Nephron (organoid): ENCODE measurements at regions not wholly inside any gene's neighbourhood (a gene's known extent, or its start where the extent isn't known, plus 50 kb on each side); places are given as distances from the start of the nearest gene placed in this dataset.
"Not testable (repeated sequence)": the region's sequence is repeated elsewhere in the genome, so short reads cannot be mapped to it uniquely, and the experiment has no call there.

Experiments used
- H3K27ac Mint-ChIP-seq, 3 experiments: 2 replicates each; pipeline ENCODE4 v1.8.0; 2020; ENCODE audit warnings: mixed read lengths in 3 of 3, mild to moderate bottlenecking in 2 of 3, moderate library complexity in 1 of 3
- H3K27me3 Mint-ChIP-seq: 2 replicates; pipeline ENCODE4 v1.8.0; 2021; ENCODE audit warnings: low read depth, mild to moderate bottlenecking, moderate library complexity, mixed read lengths
- H3K36me3 Mint-ChIP-seq: 2 replicates; pipeline ENCODE4 v1.8.0; 2020; ENCODE audit warnings: low read depth, mixed read lengths
- H3K4me1 Mint-ChIP-seq: 2 replicates; pipeline ENCODE4 v1.8.0; 2020; ENCODE audit warnings: mixed read lengths
- H3K4me3 Mint-ChIP-seq, 3 experiments: 2 replicates each; pipeline ENCODE4 v1.8.0; 2020; ENCODE audit warnings: mild to moderate bottlenecking in 3 of 3, mixed read lengths in 3 of 3, moderate library complexity in 2 of 3
- H3K9me3 Mint-ChIP-seq: 2 replicates; pipeline ENCODE4 v1.8.0; 2020; ENCODE audit warnings: mixed read lengths
- TF ChIP-seq, protein P1 (sequence below), 3 experiments: fragments of 200-600 bp; sonication (generic); IDR thresholded peaks; one replicate each; pipeline ENCODE4 v1.5.0; 2021; ENCODE audit warnings: antibody characterized with exemption in 3 of 3; ENCODE audit not compliant: unreplicated experiment in 3 of 3

DNA sequence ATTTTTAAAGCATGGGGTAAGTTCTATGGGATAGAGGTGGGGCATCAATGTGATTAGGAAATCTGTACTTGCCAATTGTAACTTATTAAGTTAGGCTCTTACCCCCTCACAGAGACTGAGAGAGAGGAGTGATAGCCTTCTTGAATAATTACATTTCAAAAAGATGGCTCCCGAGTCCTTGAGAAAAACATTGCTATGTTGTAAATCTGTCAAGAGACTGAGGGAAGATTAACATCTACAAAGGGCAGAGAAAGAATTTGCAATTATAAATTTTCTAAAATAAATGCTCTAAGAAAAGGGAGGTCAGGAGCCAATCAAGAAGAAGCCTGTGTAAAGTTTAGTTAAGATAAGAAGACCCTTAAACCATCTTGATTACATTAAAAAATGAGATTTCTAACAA, 1570.8 kb downstream of the OLFM4 start:
- Mint-ChIP-seq H3K27me3 (no peaks in the 10 kb centered on the region), H3K36me3 (peaks cover 5% of the 10 kb centered on the region), H3K27ac (peak overlapping the region in 1 of 3 experiments; percentile 10), H3K9me3 (peaks cover 14% of the 10 kb centered on the region), H3K4me1 (no peaks in the 10 kb centered on the region), H3K4me3 (no peak overlapping the region)
- TF ChIP-seq, protein P1, sequence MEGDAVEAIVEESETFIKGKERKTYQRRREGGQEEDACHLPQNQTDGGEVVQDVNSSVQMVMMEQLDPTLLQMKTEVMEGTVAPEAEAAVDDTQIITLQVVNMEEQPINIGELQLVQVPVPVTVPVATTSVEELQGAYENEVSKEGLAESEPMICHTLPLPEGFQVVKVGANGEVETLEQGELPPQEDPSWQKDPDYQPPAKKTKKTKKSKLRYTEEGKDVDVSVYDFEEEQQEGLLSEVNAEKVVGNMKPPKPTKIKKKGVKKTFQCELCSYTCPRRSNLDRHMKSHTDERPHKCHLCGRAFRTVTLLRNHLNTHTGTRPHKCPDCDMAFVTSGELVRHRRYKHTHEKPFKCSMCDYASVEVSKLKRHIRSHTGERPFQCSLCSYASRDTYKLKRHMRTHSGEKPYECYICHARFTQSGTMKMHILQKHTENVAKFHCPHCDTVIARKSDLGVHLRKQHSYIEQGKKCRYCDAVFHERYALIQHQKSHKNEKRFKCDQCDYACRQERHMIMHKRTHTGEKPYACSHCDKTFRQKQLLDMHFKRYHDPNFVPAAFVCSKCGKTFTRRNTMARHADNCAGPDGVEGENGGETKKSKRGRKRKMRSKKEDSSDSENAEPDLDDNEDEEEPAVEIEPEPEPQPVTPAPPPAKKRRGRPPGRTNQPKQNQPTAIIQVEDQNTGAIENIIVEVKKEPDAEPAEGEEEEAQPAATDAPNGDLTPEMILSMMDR (IDR thresholded peaks at IDR 0.05; ENCODE audit: unreplicated experiment in 3 of 3): no peak

DNA sequence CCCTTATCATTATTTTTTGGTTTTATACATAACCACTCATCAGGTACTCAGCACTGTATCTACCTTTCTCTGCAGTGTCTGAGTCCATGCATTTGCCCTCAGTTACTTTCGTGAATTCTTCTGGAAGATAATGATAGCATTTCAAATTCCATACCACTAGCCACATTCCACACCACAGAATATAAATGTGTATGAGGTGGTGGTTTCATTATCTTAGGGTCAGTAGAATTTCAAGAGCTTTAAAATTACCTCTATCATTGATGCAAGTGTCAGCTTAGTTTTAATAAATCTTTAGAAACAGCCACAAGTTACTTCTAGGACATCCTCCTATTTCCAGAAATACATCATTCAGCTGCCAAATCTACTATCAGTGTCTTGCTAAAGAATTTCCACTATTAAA, 1578.3 kb downstream of the OLFM4 start:
- H3K9me3 Mint-ChIP-seq: peaks cover 5% of the 10 kb centered on the region

DNA sequence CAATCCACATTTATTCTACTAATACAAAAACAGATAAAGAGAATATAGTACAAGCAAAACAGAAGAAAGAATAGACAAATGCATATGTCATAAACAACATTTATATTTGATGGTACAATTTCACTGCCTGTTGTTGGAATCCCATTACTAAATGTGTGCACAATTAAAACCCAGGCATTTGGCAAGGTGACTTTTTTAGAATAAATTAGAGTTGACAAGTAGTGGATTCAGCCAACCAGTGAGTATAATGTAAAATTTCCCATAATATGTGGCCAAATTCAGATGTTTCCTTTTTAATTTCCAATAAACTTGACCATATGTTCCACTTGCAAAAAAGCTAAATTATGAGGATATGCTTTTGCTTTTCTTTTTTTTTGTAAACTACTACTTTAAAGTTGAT, 1578.8 kb downstream of the OLFM4 start:
- no peak overlapping the region for H3K4me3 Mint-ChIP-seq
- H3K36me3 Mint-ChIP-seq: no peaks in the 10 kb centered on the region
- TF ChIP-seq, protein P1 (IDR thresholded peaks at IDR 0.05; ENCODE audit: unreplicated experiment in 3 of 3): no peak
- H3K27ac Mint-ChIP-seq: no peak overlapping the region
- peaks cover 5% of the 10 kb centered on the region for H3K9me3 Mint-ChIP-seq
- H3K4me1 Mint-ChIP-seq: no peaks in the 10 kb centered on the region
- no peaks in the 10 kb centered on the region for H3K27me3 Mint-ChIP-seq

More for the DNA sequence above, 1578.3 kb downstream of the OLFM4 start:
- H3K4me1 Mint-ChIP-seq: no peaks in the 10 kb centered on the region
- TF ChIP-seq, protein P1 (IDR thresholded peaks at IDR 0.05; ENCODE audit: unreplicated experiment in 3 of 3): no peak
- H3K36me3 Mint-ChIP-seq: no peaks in the 10 kb centered on the region
- no peak overlapping the region for H3K27ac Mint-ChIP-seq
- H3K4me3 Mint-ChIP-seq: no peak overlapping the region
- H3K27me3 Mint-ChIP-seq: no peaks in the 10 kb centered on the region

DNA sequence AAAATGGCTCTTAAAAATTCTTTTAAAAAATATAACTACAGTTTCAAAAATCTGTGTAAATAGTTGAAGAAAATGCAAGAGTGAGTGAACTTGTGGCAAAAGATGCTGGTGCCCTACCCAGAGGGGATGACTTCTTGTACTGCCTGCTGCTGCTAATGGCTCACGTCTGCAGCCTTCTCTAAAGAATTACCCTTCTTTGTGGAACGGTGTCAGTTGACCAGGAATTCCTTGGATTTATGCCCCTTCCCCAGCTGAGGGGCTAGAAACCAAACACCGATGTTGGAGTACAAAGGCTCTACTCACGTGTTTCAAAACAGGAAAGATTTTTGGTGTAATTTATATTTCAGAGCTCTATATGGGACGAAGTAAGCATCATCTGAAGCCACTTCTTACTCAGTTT, 1582.8 kb downstream of the OLFM4 start:
- TF ChIP-seq, protein P1 (IDR thresholded peaks at IDR 0.05; ENCODE audit: unreplicated experiment in 3 of 3): no peak
- Mint-ChIP-seq H3K4me1 (no peaks in the 10 kb centered on the region), H3K27ac (no peak overlapping the region), H3K36me3 (no peaks in the 10 kb centered on the region), H3K27me3 (no peaks in the 10 kb centered on the region), H3K4me3 (no peak overlapping the region), H3K9me3 (no peaks in the 10 kb centered on the region)

DNA sequence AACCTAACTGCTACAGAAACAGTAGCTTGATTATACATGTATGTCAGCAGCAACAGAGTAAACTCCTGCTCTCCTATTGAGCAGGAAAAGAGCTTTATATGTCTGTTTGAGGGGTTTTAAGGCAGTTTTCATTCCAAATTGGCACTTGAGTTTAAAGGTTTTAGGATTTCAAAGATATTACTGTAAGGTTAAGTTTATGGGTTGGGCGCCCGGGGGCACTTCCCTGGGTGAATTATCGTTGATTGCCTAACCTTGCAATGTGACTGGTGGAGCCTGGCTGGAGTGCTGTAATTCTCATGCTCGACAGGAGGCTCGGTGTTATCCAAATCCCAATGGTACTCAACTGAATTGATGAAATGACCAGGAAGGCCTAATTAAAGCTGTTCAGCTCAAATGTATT, 1586.1 kb downstream of the OLFM4 start:
- no peaks in the 10 kb centered on the region for H3K36me3 Mint-ChIP-seq
- H3K4me1 Mint-ChIP-seq: no peaks in the 10 kb centered on the region
- H3K4me3 Mint-ChIP-seq: no peak overlapping the region
- TF ChIP-seq, protein P1 (IDR thresholded peaks at IDR 0.05; ENCODE audit: unreplicated experiment in 3 of 3): no peak
- no peaks in the 10 kb centered on the region for H3K9me3 Mint-ChIP-seq
- no peaks in the 10 kb centered on the region for H3K27me3 Mint-ChIP-seq
- no peak overlapping the region for H3K27ac Mint-ChIP-seq

DNA sequence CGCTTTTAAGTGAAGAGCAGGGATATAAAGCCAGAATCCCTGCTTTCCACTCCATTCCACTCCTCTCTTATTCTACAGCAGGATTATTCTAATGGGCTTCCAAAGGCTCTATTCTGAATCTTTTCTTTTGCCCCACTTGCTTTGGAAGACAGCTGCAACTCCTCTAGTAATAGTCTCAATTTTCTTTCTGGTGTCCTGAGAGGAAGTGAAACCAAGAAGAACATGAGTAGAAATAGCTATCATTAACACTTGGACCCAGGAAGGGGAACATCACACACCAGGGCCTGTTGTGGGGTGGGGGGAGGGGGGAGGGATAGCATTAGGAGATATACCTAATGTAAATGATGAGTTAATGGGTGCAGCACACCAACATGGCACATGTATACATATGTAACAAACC, 1597.9 kb downstream of the OLFM4 start:
- H3K27ac Mint-ChIP-seq, H3K4me3 Mint-ChIP-seq, H3K36me3 Mint-ChIP-seq, H3K9me3 Mint-ChIP-seq, H3K27me3 Mint-ChIP-seq, H3K4me1 Mint-ChIP-seq: not testable (repeated sequence)
